B cell (primary cell): ENCODE measurements at regions not wholly inside any gene's neighbourhood (a gene's known extent, or its start where the extent isn't known, plus 50 kb on each side); places are given as distances from the start of the nearest gene placed in this dataset.

Experiments
- ATAC-seq: fragments of 200-7000 bp; cut with Tn5 transposase; one replicate; pipeline ENCODE4 v1.10.0; 2021; ENCODE audit warnings: low read depth, mild to moderate bottlenecking, moderate number of reproducible peaks, moderate library complexity
- CTCF ChIA-PET: fragments of 350-600 bp; sonication (Branson Sonifier 250); formaldehyde crosslinking; loops from one replicate; lab custom pipeline; 2021; ENCODE audit warnings: antibody characterized with exemption, inconsistent platforms; lab: Charles Lee
- POLR2A ChIA-PET: fragments of 350-600 bp; sonication (Branson Sonifier 250); formaldehyde crosslinking; loops from one replicate; lab custom pipeline; 2021; ENCODE audit warnings: antibody characterized with exemption; lab: Charles Lee
- DNase-seq: peaks from one replicate; pipeline ENCODE4 v3.0.0; 2013
- H2AFZ ChIP-seq: 2 replicates; pipeline ENCODE4 v1.6.1; 2012; ENCODE audit warnings: mild to moderate bottlenecking, low read depth, low read length; ENCODE audit not compliant: insufficient read depth, poor library complexity, severe bottlenecking
- H3K27ac ChIP-seq, 2 donors: 1 replicate in 1 of 2; 2 replicates in 1 of 2; pipeline ENCODE4 v1.5.1; 2012 to 2013; ENCODE audit warnings: low read length in 2 of 2, mild to moderate bottlenecking in 2 of 2, moderate library complexity in 1 of 2
- H3K27me3 ChIP-seq, 4 experiments: fragments of 200-600 bp in 1 of 4; sonication (generic) in 1 of 4; replicated peaks in 1 of 4; 1 replicate in 2 of 4; 2 replicates in 2 of 4; pipeline versions ENCODE4 v1.6.1 to v1.7.0; 2013 to 2016; ENCODE audit warnings: low read length in 3 of 4, mild to moderate bottlenecking in 2 of 4, mixed read lengths in 1 of 4, moderate library complexity in 1 of 4; ENCODE audit not compliant: insufficient read depth in 4 of 4, control insufficient read depth in 3 of 4; ENCODE audit errors: control extremely low read depth in 1 of 4
- H3K36me3 ChIP-seq, 2 experiments: replicated peaks in 1 of 2; 1 replicate in 1 of 2; 2 replicates in 1 of 2; pipeline versions ENCODE4 v1.6.1 to v1.7.1; 2013; ENCODE audit warnings: low read length in 1 of 2; ENCODE audit not compliant: insufficient read depth in 2 of 2, control insufficient read depth in 1 of 2; ENCODE audit errors: control extremely low read depth in 1 of 2, extremely low read depth in 1 of 2
- H3K4me1 ChIP-seq, 2 donors: fragments of 200-600 bp in 1 of 2; sonication (generic) in 1 of 2; 1 replicate in 1 of 2; 2 replicates in 1 of 2; pipeline versions ENCODE4 v1.5.1 to v1.6.1; 2013 to 2017; ENCODE audit warnings: low read length in 2 of 2; ENCODE audit not compliant: control insufficient read depth in 2 of 2, insufficient read depth in 2 of 2
- H3K4me2 ChIP-seq: replicated peaks from 2 replicates; pipeline ENCODE3; 2012; ENCODE audit warnings: mild to moderate bottlenecking, low read depth, low read length; ENCODE audit not compliant: poor library complexity, severe bottlenecking
- H3K4me3 ChIP-seq, 5 experiments: fragments of 200-600 bp in 1 of 5; sonication (generic) in 1 of 5; 1 replicate in 3 of 5; 2 replicates in 2 of 5; pipeline versions ENCODE4 v1.5.1 to v1.7.0; 2011 to 2016; ENCODE audit warnings: low read length in 4 of 5, mild to moderate bottlenecking in 4 of 5, low read depth in 2 of 5, control low read depth in 1 of 5, moderate library complexity in 1 of 5; ENCODE audit not compliant: insufficient read depth in 1 of 5; ENCODE audit errors: control extremely low read depth in 1 of 5, extremely low read depth in 1 of 5
- H3K79me2 ChIP-seq: fragments of 200-600 bp; sonication (generic); one replicate; pipeline ENCODE4 v1.6.0; 2016; ENCODE audit warnings: low read length; ENCODE audit not compliant: control insufficient read depth, insufficient read depth
- H3K9ac ChIP-seq: fragments of 200-600 bp; sonication (generic); 2 replicates; pipeline ENCODE4 v1.6.1; 2017; ENCODE audit warnings: mild to moderate bottlenecking, low read length, moderate library complexity
- H3K9me3 ChIP-seq, 3 donors: one replicate each; pipeline versions ENCODE4 v1.6.1 to v1.7.1; 2013; ENCODE audit warnings: low read length in 2 of 3; ENCODE audit not compliant: control insufficient read depth in 2 of 3, insufficient read depth in 1 of 3; ENCODE audit errors: control extremely low read depth in 1 of 3
- H4K20me1 ChIP-seq: 2 replicates; pipeline ENCODE4 v1.6.0; 2012; ENCODE audit warnings: mild to moderate bottlenecking, low read length; ENCODE audit not compliant: insufficient read depth, control insufficient read depth, poor library complexity, severe bottlenecking
- H3K27ac Mint-ChIP-seq: one replicate; pipeline ENCODE4 v1.8.0; 2021; ENCODE audit warnings: mixed read lengths
- H3K27me3 Mint-ChIP-seq: one replicate; pipeline ENCODE4 v1.8.0; 2021; ENCODE audit warnings: mixed read lengths
- H3K4me1 Mint-ChIP-seq: one replicate; pipeline ENCODE4 v1.8.0; 2021; ENCODE audit warnings: mixed read lengths
- H3K4me3 Mint-ChIP-seq: one replicate; pipeline ENCODE4 v1.8.0; 2021; ENCODE audit warnings: mixed read lengths
- H3K9me3 Mint-ChIP-seq: one replicate; pipeline ENCODE4 v1.8.0; 2022; ENCODE audit warnings: mixed read lengths; ENCODE audit not compliant: insufficient read depth
- CTCF ChIP-seq: fragments of 200-600 bp; IDR thresholded peaks from one replicate; pipeline ENCODE4 v1.8.0; 2022; ENCODE audit warnings: antibody characterized with exemption, mild to moderate bottlenecking
- EZH2 ChIP-seq: IDR thresholded peaks from 2 replicates; pipeline ENCODE4 v1.6.1; 2012; ENCODE audit warnings: borderline replicate concordance, low read depth, mild to moderate bottlenecking, moderate library complexity, low read length; ENCODE audit not compliant: insufficient read depth, poor library complexity, severe bottlenecking
- WGBS: methylation state at CpG from one replicate; pipeline ENCODE4 v1.1.5; 2013; ENCODE audit warnings: missing lambda C conversion rate; ENCODE audit not compliant: insufficient coverage; 5-methylcytosine and 5-hydroxymethylcytosine counted together
- intact Hi-C: fragments of 100-400 bp; cut with micrococcal nuclease; formaldehyde crosslinking; loops from one replicate; pipeline ENCODE4 v1.10.0; 2022

DNA sequence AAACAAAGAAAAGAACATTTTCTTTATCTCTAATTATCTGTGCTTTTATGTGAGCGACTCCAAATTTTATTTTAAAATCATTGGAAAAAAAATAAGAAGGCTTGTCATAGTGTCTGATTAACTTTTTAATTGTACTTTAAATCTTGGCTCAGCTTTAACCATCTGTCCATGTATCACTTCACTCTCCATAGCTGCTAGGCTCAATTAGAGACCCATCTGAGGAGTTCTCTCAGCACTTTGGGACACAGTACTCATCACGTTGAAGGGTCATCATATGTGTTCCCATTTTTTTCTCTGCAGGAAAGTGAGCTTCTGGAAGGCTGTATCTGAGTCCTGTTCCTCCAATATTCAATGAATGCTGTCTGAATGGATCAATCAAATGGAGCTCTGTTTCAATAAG, 908.5 kb upstream of the ROBO1 start:
- H3K27me3 Mint-ChIP-seq = no peaks in the 10 kb centered on the region
- ChIA-PET POLR2A (no interaction called here), CTCF (no interaction called here)
- Histone ChIP-seq H3K36me3 (no peaks in the 10 kb centered on the region), H3K4me3 (no peak overlapping the region), H3K27ac (no peak overlapping the region), H3K27me3 (no peaks in the 10 kb centered on the region), H4K20me1 (no peaks in the 10 kb centered on the region), H3K79me2 (no peaks in the 10 kb centered on the region), H3K9me3 (no peaks in the 10 kb centered on the region), H3K4me2 (no peak overlapping the region), H3K9ac (no peak overlapping the region), H3K4me1 (no peaks in the 10 kb centered on the region), H2AFZ (no peak overlapping the region)
- H3K4me3 Mint-ChIP-seq = no peak overlapping the region
- H3K4me1 Mint-ChIP-seq = no peaks in the 10 kb centered on the region
- no peaks in the 10 kb centered on the region for H3K9me3 Mint-ChIP-seq
- DNase-seq = no peak
- intact Hi-C loops = no loop called here
- TF ChIP-seq CTCF = no peak
- no peak for TF ChIP-seq EZH2
- WGBS = 60% methylated on average over 1 of the region's 2 CpGs
- ATAC-seq = no peak
- H3K27ac Mint-ChIP-seq = no peak overlapping the region

- Histone ChIP-seq H3K9me3 (no peaks in the 10 kb centered on the region), H3K4me2 (no peak overlapping the region), H3K4me3 (no peak overlapping the region), H4K20me1 (no peaks in the 10 kb centered on the region), H3K79me2 (no peaks in the 10 kb centered on the region), H2AFZ (no peak overlapping the region), H3K27ac (no peak overlapping the region), H3K4me1 (no peaks in the 10 kb centered on the region), H3K9ac (no peak overlapping the region), H3K36me3 (no peaks in the 10 kb centered on the region), H3K27me3 (no peaks in the 10 kb centered on the region)
- intact Hi-C loops = no loop called here
- no peaks in the 10 kb centered on the region for H3K27me3 Mint-ChIP-seq
- CTCF ChIA-PET = no interaction called here
- H3K9me3 Mint-ChIP-seq = no peaks in the 10 kb centered on the region
- DNase-seq = no peak
- no peak overlapping the region for H3K27ac Mint-ChIP-seq
- no peak overlapping the region for H3K4me3 Mint-ChIP-seq
- whole genome bisulfite sequencing = no CpG with 5 or more reads among the region's 4 CpGs
- H3K4me1 Mint-ChIP-seq = no peaks in the 10 kb centered on the region
- no peak for ATAC-seq
- POLR2A ChIA-PET = no interaction called here
- TF ChIP-seq EZH2 (no peak), CTCF (no peak)
Measured at GRCh38 chr3:80675790-80676189, 908.0 kb upstream of the ROBO1 start.
